ENCODE measurements at regions not wholly inside any gene's neighbourhood (a gene's known extent, or its start where the extent isn't known, plus 50 kb on each side); places are given as distances from the start of the nearest gene placed in this dataset.

- no peaks in the 10 kb centered on the region for H3K36me3 Mint-ChIP-seq (ENCODE audit: insufficient read depth)
- H3K4me3 Mint-ChIP-seq (ENCODE audit: low read depth) = no peak overlapping the region
- no peaks in the 10 kb centered on the region for H3K9me3 Mint-ChIP-seq (ENCODE audit: low read depth)
- TF ChIP-seq CTCF (IDR thresholded peaks at IDR 0.05; ENCODE audit: unreplicated experiment) = no peak
- no peak for DNase-seq (ENCODE audit: low spot score, unreplicated experiment)
- peaks cover 3% of the 10 kb centered on the region for H3K4me1 Mint-ChIP-seq (ENCODE audit: low read depth)
- H3K27me3 Mint-ChIP-seq = no peaks in the 10 kb centered on the region
- no peak overlapping the region for H3K27ac Mint-ChIP-seq
Measured at GRCh38 chr11:80810695-80811094, 1369.9 kb upstream of the TENM4 start.

GRCh38 chr11:80798174-80798573 lies 1357.3 kb upstream of the TENM4 start:
- H3K4me3 Mint-ChIP-seq (ENCODE audit: low read depth) = no peak overlapping the region
- peaks cover 39% of the 10 kb centered on the region for H3K9me3 Mint-ChIP-seq (ENCODE audit: low read depth)
- H3K4me1 Mint-ChIP-seq (ENCODE audit: low read depth) = no peaks in the 10 kb centered on the region
- no peak overlapping the region for H3K27ac Mint-ChIP-seq
- no peaks in the 10 kb centered on the region for H3K27me3 Mint-ChIP-seq
- DNase-seq (ENCODE audit: low spot score, unreplicated experiment) = no peak
- peaks cover 9% of the 10 kb centered on the region for H3K36me3 Mint-ChIP-seq (ENCODE audit: insufficient read depth)
- no peak for TF ChIP-seq CTCF (IDR thresholded peaks at IDR 0.05; ENCODE audit: unreplicated experiment)

- H3K9me3 Mint-ChIP-seq (ENCODE audit: low read depth) = peaks cover 6% of the 10 kb centered on the region
- H3K36me3 Mint-ChIP-seq (ENCODE audit: insufficient read depth) = no peaks in the 10 kb centered on the region
- no peak for TF ChIP-seq CTCF (IDR thresholded peaks at IDR 0.05; ENCODE audit: unreplicated experiment)
- DNase-seq (ENCODE audit: low spot score, unreplicated experiment) = no peak
- H3K27ac Mint-ChIP-seq = no peak overlapping the region
- no peak overlapping the region for H3K4me3 Mint-ChIP-seq (ENCODE audit: low read depth)
- peaks cover 6% of the 10 kb centered on the region for H3K4me1 Mint-ChIP-seq (ENCODE audit: low read depth)
- H3K27me3 Mint-ChIP-seq = peaks cover 2% of the 10 kb centered on the region
Measured at GRCh38 chr11:80783561-80783960, 1342.7 kb upstream of the TENM4 start.

- Mint-ChIP-seq H3K36me3 (ENCODE audit: insufficient read depth) (no peaks in the 10 kb centered on the region), H3K27ac (no peak overlapping the region), H3K27me3 (peaks cover 4% of the 10 kb centered on the region), H3K9me3 (ENCODE audit: low read depth) (peaks cover 6% of the 10 kb centered on the region), H3K4me1 (ENCODE audit: low read depth) (peaks cover 6% of the 10 kb centered on the region), H3K4me3 (ENCODE audit: low read depth) (no peak overlapping the region)
- DNase-seq (ENCODE audit: low spot score, unreplicated experiment) = no peak
- TF ChIP-seq CTCF (IDR thresholded peaks at IDR 0.05; ENCODE audit: unreplicated experiment) = no peak
Measured at GRCh38 chr11:80782135-80782885, 1341.5 kb upstream of the TENM4 start.

GRCh38 chr11:80779905-80780605 lies 1339.2 kb upstream of the TENM4 start:
- H3K27ac Mint-ChIP-seq = no peak overlapping the region
- H3K27me3 Mint-ChIP-seq = peaks cover 4% of the 10 kb centered on the region
- no peak for TF ChIP-seq CTCF (IDR thresholded peaks at IDR 0.05; ENCODE audit: unreplicated experiment)
- H3K36me3 Mint-ChIP-seq (ENCODE audit: insufficient read depth) = no peaks in the 10 kb centered on the region
- H3K9me3 Mint-ChIP-seq (ENCODE audit: low read depth) = no peaks in the 10 kb centered on the region
- H3K4me1 Mint-ChIP-seq (ENCODE audit: low read depth) = peaks cover 6% of the 10 kb centered on the region
- DNase-seq (ENCODE audit: low spot score, unreplicated experiment) = no peak
- no peak overlapping the region for H3K4me3 Mint-ChIP-seq (ENCODE audit: low read depth)

Data from progenitor cell of endocrine pancreas (in vitro differentiated cells).